K562 (cell line): ENCODE measurements at regions not wholly inside any gene's neighbourhood (a gene's known extent, or its start where the extent isn't known, plus 50 kb on each side); places are given as distances from the start of the nearest gene placed in this dataset.

Experiments used
- CHD2 ChIP-seq: IDR thresholded peaks from 2 replicates; pipeline ENCODE4 v1.6.1; 2011; ENCODE audit warnings: low read depth, low read length
- CREBBP ChIP-seq: IDR thresholded peaks from one replicate; pipeline ENCODE4 v1.6.1; 2012; ENCODE audit warnings: low read depth, mild to moderate bottlenecking, control low read depth, inconsistent platforms, low read length
- ETV6 ChIP-seq, 3 experiments: fragments of 150-350 bp in 1 of 3; sonication (generic) in 1 of 3; formaldehyde crosslinking in 1 of 3; IDR thresholded peaks; 2 replicates each; pipeline versions ENCODE4 v1.6.1 to v1.8.0; 2014 to 2022; ENCODE audit warnings: borderline replicate concordance in 2 of 3, low read depth in 2 of 3, antibody characterized with exemption in 1 of 3, low read length in 1 of 3, mild to moderate bottlenecking in 1 of 3, missing genetic modification reagents in 1 of 3
- KDM1A ChIP-seq, 2 experiments: fragments of 450-650 bp; IDR thresholded peaks; 2 replicates each; pipeline ENCODE4 v1.6.1; 2016; ENCODE audit warnings: mild to moderate bottlenecking in 2 of 2
- LEF1 ChIP-seq: fragments of 450-650 bp; IDR thresholded peaks from 2 replicates; pipeline ENCODE4 v1.6.1; 2016; ENCODE audit warnings: mild to moderate bottlenecking
- MTA1 ChIP-seq: fragments of 450-650 bp; IDR thresholded peaks from 2 replicates; pipeline ENCODE4 v1.6.1; 2017; ENCODE audit warnings: borderline replicate concordance
- MYC ChIP-seq, 2 experiments: fragments of 250-450 bp in 1 of 2; sonication (Bioruptor Pico) in 1 of 2; IDR thresholded peaks; 2 replicates each; pipeline versions ENCODE4 v1.5.1 to v1.6.1; 2012 to 2021; ENCODE audit warnings: low read depth in 2 of 2, borderline replicate concordance in 1 of 2, improper control_type of control experiment in 1 of 2, low read length in 1 of 2, mild to moderate bottlenecking in 1 of 2, moderate library complexity in 1 of 2
- PHF8 ChIP-seq: fragments of 200-600 bp; sonication (generic); IDR thresholded peaks from 2 replicates; pipeline ENCODE4 v1.6.1; 2012; ENCODE audit warnings: mixed run types, mild to moderate bottlenecking, inconsistent platforms, low read length, moderate library complexity, borderline replicate concordance
- RBM39 ChIP-seq: fragments of 200-400 bp; formaldehyde crosslinking; optimal IDR thresholded peaks from 2 replicates; pipeline ENCODE3; 2018; ENCODE audit warnings: low read depth, low read length
- SMARCC2 ChIP-seq: fragments of 450-650 bp; IDR thresholded peaks from 2 replicates; pipeline ENCODE4 v1.6.1; 2017; ENCODE audit warnings: antibody characterized with exemption, moderate library complexity, mild to moderate bottlenecking, low read depth
- STAG1 ChIP-seq: sonication (generic); formaldehyde crosslinking; IDR thresholded peaks from 2 replicates; pipeline ENCODE4 v1.5.0; 2020; ENCODE audit warnings: missing genetic modification reagents, borderline replicate concordance
- TAF15 ChIP-seq: fragments of 200-400 bp; formaldehyde crosslinking; IDR thresholded peaks from 2 replicates; pipeline ENCODE4 v1.6.1; 2017; ENCODE audit warnings: mild to moderate bottlenecking, low read depth, low read length, moderate library complexity
- XRCC4 ChIP-seq: IDR thresholded peaks from one replicate; pipeline ENCODE4 v1.6.1; 2011; ENCODE audit not compliant: insufficient read depth, insufficient read length; ENCODE audit errors: extremely low read depth
- ZBTB17 ChIP-seq: fragments of 450-650 bp; formaldehyde crosslinking; IDR thresholded peaks from 2 replicates; pipeline ENCODE4 v1.4.0; 2020; ENCODE audit warnings: mild to moderate bottlenecking
- ZNF143 ChIP-seq: sonication (generic); formaldehyde crosslinking; IDR thresholded peaks from 2 replicates; pipeline ENCODE4 v1.9.0; 2022; ENCODE audit warnings: mild to moderate bottlenecking, missing genetic modification reagents
- ZNF263 ChIP-seq: sonication (generic); formaldehyde crosslinking; IDR thresholded peaks from 2 replicates; pipeline ENCODE4 v1.8.0; 2022; ENCODE audit warnings: mild to moderate bottlenecking, missing genetic modification reagents, borderline replicate concordance
- ZNF551 ChIP-seq: fragments of 250-450 bp; sonication (Bioruptor Pico); IDR thresholded peaks from 2 replicates; pipeline ENCODE4 v1.5.0; 2021; ENCODE audit warnings: mild to moderate bottlenecking, moderate library complexity
- TF ChIP-seq, protein P1 (sequence below): fragments of 450-650 bp; formaldehyde crosslinking; IDR thresholded peaks from 2 replicates; pipeline ENCODE4 v1.4.0; 2020; ENCODE audit warnings: mild to moderate bottlenecking, mixed read lengths
- TF ChIP-seq, protein P2 (sequence below): fragments of 250-450 bp; sonication (Bioruptor Pico); IDR thresholded peaks from 2 replicates; pipeline ENCODE4 v1.9.0; 2021; ENCODE audit warnings: mild to moderate bottlenecking
- TF ChIP-seq, protein P3 (sequence below): fragments of 250-450 bp; sonication (Bioruptor Pico); IDR thresholded peaks from 2 replicates; pipeline ENCODE4 v1.8.0; 2022; ENCODE audit warnings: moderate library complexity, mild to moderate bottlenecking, inconsistent platforms
- TF ChIP-seq, protein P4 (sequence below): fragments of 450-650 bp; IDR thresholded peaks from 2 replicates; pipeline ENCODE4 v1.6.1; 2018; ENCODE audit not compliant: partially characterized antibody

DNA sequence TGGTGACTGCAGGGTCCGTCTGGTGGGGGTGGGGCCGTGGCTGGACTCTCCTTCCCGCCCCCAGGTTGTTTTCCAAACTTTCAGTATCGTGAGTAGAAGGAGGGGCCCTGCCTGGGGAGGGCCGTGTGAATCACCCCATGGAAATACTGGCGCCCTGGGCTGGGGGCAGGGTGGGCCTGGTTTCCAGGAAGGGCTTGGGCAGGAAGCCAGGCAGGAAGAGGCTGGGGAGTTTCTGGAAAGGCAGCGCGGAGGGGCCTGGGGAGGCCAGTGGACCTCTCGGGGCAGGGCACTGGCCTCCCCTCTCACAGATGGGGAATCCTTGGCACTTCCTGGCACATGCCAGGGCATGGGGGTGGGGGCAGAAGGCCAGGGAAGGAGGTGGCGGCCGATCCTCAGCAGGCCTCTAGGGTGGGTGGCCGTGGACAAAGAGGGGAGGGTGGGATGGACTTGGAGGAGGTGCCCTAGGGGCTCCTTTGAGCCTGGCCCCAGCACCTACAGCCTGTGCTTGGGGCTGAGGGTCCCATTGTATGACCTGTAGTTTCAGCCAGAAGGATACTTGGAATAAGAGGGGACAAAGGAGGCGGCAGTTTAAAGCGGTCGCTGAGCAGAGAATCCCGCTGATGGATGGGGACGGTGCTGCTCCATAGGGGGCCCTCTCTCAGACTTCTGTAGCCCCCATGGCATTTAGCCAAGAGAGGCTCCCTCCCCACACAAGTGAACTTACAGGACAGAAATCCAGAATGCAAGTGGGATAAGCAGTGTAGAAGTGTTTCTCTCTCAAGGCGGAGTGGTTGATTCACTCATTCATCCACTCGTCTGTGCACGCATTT is 56.5 kb upstream of the GATA2 start (continued):
- TF ChIP-seq SMARCC2 (0 out of 2 replicates have a peak, but pooled peaks have one; percentile 39), CHD2 (peak; percentile 23; the same call in 1 of the 2 replicates), MTA1 (no peak), MYC (IDR thresholded peaks at IDR 0.05; ENCODE audit: low read depth, low read length) (peak; percentile 30; the same call in 1 of the 2 replicates), MYC (CRISPR knock-in tag; IDR thresholded peaks at IDR 0.05; ENCODE audit: borderline replicate concordance, low read depth) (no peak), ZNF143 (CRISPR knock-in tag) (no peak), PHF8 (no peak; the same call in 1 of the 2 replicates), ZNF551 (no peak), STAG1 (no peak), XRCC4 (no peak), CREBBP (no peak), ZNF263 (CRISPR knock-in tag) (no peak), LEF1 (peak; percentile 85), ZBTB17 (CRISPR knock-in tag) (no peak), KDM1A (IDR thresholded peaks at IDR 0.05) (no peak), RBM39 (no peak), TAF15 (no peak), ETV6 (IDR thresholded peaks at IDR 0.05; ENCODE audit: borderline replicate concordance in 1 of 2, low read depth in 2 of 2, low read length in 1 of 2) (peak in 1 of 2 experiments; percentile 27; a peak in 1 of 4 replicates), ETV6 (CRISPR knock-in tag; IDR thresholded peaks at IDR 0.05; ENCODE audit: borderline replicate concordance) (no peak)
- TF ChIP-seq, protein P1, sequence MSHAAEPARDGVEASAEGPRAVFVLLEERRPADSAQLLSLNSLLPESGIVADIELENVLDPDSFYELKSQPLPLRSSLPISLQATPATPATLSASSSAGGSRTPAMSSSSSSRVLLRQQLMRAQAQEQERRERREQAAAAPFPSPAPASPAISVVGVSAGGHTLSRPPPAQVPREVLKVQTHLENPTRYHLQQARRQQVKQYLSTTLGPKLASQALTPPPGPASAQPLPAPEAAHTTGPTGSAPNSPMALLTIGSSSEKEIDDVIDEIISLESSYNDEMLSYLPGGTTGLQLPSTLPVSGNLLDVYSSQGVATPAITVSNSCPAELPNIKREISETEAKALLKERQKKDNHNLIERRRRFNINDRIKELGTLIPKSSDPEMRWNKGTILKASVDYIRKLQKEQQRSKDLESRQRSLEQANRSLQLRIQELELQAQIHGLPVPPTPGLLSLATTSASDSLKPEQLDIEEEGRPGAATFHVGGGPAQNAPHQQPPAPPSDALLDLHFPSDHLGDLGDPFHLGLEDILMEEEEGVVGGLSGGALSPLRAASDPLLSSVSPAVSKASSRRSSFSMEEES (CRISPR knock-in tag), result no peak
- TF ChIP-seq, protein P2, sequence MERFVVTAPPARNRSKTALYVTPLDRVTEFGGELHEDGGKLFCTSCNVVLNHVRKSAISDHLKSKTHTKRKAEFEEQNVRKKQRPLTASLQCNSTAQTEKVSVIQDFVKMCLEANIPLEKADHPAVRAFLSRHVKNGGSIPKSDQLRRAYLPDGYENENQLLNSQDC (CRISPR knock-in tag), result no peak
- TF ChIP-seq, protein P3, sequence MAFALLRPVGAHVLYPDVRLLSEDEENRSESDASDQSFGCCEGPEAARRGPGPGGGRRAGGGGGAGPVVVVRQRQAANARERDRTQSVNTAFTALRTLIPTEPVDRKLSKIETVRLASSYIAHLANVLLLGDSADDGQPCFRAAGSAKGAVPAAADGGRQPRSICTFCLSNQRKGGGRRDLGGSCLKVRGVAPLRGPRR (CRISPR knock-in tag), result no peak
- TF ChIP-seq, protein P4, sequence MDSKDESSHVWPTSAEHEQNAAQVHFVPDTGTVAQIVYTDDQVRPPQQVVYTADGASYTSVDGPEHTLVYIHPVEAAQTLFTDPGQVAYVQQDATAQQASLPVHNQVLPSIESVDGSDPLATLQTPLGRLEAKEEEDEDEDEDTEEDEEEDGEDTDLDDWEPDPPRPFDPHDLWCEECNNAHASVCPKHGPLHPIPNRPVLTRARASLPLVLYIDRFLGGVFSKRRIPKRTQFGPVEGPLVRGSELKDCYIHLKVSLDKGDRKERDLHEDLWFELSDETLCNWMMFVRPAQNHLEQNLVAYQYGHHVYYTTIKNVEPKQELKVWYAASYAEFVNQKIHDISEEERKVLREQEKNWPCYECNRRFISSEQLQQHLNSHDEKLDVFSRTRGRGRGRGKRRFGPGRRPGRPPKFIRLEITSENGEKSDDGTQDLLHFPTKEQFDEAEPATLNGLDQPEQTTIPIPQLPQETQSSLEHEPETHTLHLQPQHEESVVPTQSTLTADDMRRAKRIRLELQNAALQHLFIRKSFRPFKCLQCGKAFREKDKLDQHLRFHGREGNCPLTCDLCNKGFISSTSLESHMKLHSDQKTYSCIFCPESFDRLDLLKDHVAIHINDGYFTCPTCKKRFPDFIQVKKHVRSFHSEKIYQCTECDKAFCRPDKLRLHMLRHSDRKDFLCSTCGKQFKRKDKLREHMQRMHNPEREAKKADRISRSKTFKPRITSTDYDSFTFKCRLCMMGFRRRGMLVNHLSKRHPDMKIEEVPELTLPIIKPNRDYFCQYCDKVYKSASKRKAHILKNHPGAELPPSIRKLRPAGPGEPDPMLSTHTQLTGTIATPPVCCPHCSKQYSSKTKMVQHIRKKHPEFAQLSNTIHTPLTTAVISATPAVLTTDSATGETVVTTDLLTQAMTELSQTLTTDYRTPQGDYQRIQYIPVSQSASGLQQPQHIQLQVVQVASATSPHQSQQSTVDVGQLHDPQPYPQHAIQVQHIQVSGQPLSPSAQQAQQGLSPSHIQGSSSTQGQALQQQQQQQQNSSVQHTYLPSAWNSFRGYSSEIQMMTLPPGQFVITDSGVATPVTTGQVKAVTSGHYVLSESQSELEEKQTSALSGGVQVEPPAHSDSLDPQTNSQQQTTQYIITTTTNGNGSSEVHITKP, result no peak
